ENCODE measurements at regions not wholly inside any gene's neighbourhood (a gene's known extent, or its start where the extent isn't known, plus 50 kb on each side); places are given as distances from the start of the nearest gene placed in this dataset.

GRCh38 chr4:111636961-111637585 is 508.2 kb upstream of the FAM241A start:
- TF ChIP-seq CTCF (conservative IDR thresholded peaks at IDR 0.05 in 1 of 2, IDR thresholded peaks at IDR 0.05 in 1 of 2; ENCODE audit: extremely low read depth in 1 of 2, insufficient read depth in 1 of 2, low read depth in 1 of 2, low read length in 2 of 2) (no peak), EZH2 (IDR thresholded peaks at IDR 0.05; ENCODE audit: borderline replicate concordance, low read length) (no peak)

Data from mammary epithelial cell (primary cell).